SK-N-SH (cell line): ENCODE measurements at regions not wholly inside any gene's neighbourhood (a gene's known extent, or its start where the extent isn't known, plus 50 kb on each side); places are given as distances from the start of the nearest gene placed in this dataset.

Experiments used
- CTCF ChIA-PET: fragments of 300-600, 350-600 bp; formaldehyde crosslinking; extraction: SDS; loops from one replicate; lab custom pipeline; 2021; lab: Yijun Ruan, JAX
- POLR2A ChIA-PET: fragments of 350-600 bp; sonication (Branson Sonifier 250); formaldehyde crosslinking; extraction: SDS; loops from one replicate; lab custom pipeline; 2020; ENCODE audit warnings: antibody characterized with exemption, inconsistent platforms; lab: Yijun Ruan, JAX
- DNase-seq: peaks from one replicate; pipeline ENCODE4 v3.0.0; 2012
- H2AFZ ChIP-seq: fragments of 200-600 bp; sonication (generic); 2 replicates; pipeline ENCODE4 v1.8.1; 2016; ENCODE audit warnings: antibody characterized with exemption, mild to moderate bottlenecking, low read depth
- H3F3A ChIP-seq: fragments of 200-600 bp; sonication (generic); replicated peaks from 2 replicates; pipeline ENCODE3; 2016; ENCODE audit warnings: antibody characterized with exemption, mild to moderate bottlenecking; ENCODE audit not compliant: insufficient read depth
- H3K27ac ChIP-seq, 2 experiments: fragments of 200-500 bp in 1 of 2; fragments of 200-600 bp in 1 of 2; sonication (Bioruptor generic) in 1 of 2; sonication (generic), shearing (Covaris generic) in 1 of 2; 2 replicates each; pipeline versions ENCODE4 v1.5.1 to v1.6.1; 2014 to 2016; ENCODE audit warnings: low read depth in 2 of 2, inconsistent platforms in 1 of 2, low read length in 1 of 2, mild to moderate bottlenecking in 1 of 2, mixed read lengths in 1 of 2
- H3K27me3 ChIP-seq: fragments of 200-600 bp; sonication (generic), shearing (Covaris generic); 2 replicates; pipeline ENCODE4 v1.6.1; 2016; ENCODE audit warnings: mixed run types; ENCODE audit not compliant: insufficient read depth
- H3K36me3 ChIP-seq, 2 experiments: fragments of 200-500 bp in 1 of 2; fragments of 200-600 bp in 1 of 2; sonication (Bioruptor generic) in 1 of 2; sonication (generic) in 1 of 2; replicated peaks in 1 of 2; 2 replicates each; pipeline versions ENCODE3 to v1.5.1; 2014 to 2016; ENCODE audit warnings: low read length in 1 of 2, mild to moderate bottlenecking in 1 of 2; ENCODE audit not compliant: insufficient read depth in 2 of 2, control insufficient read depth in 1 of 2
- H3K4me1 ChIP-seq, 2 experiments: fragments of 200-500 bp in 1 of 2; fragments of 200-600 bp in 1 of 2; sonication (Bioruptor generic) in 1 of 2; sonication (generic), shearing (Covaris generic) in 1 of 2; 2 replicates each; pipeline versions ENCODE4 v1.5.1 to v1.6.1; 2014 to 2016; ENCODE audit warnings: low read depth in 1 of 2, low read length in 1 of 2, mixed run types in 1 of 2; ENCODE audit not compliant: insufficient read depth in 2 of 2, control insufficient read depth in 1 of 2
- H3K4me2 ChIP-seq: fragments of 200-600 bp; sonication (generic), shearing (Covaris generic); 2 replicates; pipeline ENCODE4 v1.6.1; 2017; ENCODE audit warnings: mixed run types
- H3K4me3 ChIP-seq, 2 experiments: fragments of 200-500 bp in 1 of 2; fragments of 200-600 bp in 1 of 2; sonication (Bioruptor generic) in 1 of 2; sonication (generic), shearing (Covaris generic) in 1 of 2; 2 replicates each; pipeline versions ENCODE4 v1.5.1 to v1.8.1; 2014 to 2016; ENCODE audit warnings: low read depth in 2 of 2, inconsistent platforms in 1 of 2, low read length in 1 of 2, mild to moderate bottlenecking in 1 of 2, mixed read lengths in 1 of 2, moderate library complexity in 1 of 2
- H3K79me2 ChIP-seq: fragments of 200-600 bp; sonication (generic); 2 replicates; pipeline ENCODE4 v1.8.1; 2017; ENCODE audit warnings: mild to moderate bottlenecking; ENCODE audit not compliant: insufficient read depth
- H3K9ac ChIP-seq: fragments of 200-600 bp; sonication (generic); 2 replicates; pipeline ENCODE4 v1.6.1; 2017; ENCODE audit warnings: mixed run types
- H3K9me2 ChIP-seq: fragments of 200-600 bp; sonication (generic); 2 replicates; pipeline ENCODE4 v1.6.1; 2017; ENCODE audit warnings: mixed run types
- H3K9me3 ChIP-seq: fragments of 200-600 bp; sonication (generic); 2 replicates; pipeline ENCODE4 v1.6.1; 2017; ENCODE audit warnings: mixed run types, mild to moderate bottlenecking, moderate library complexity
- H4K20me1 ChIP-seq: fragments of 200-600 bp; sonication (generic); 2 replicates; pipeline ENCODE4 v1.6.1; 2017; ENCODE audit warnings: mild to moderate bottlenecking, mixed run types; ENCODE audit not compliant: insufficient read depth
- CTCF ChIP-seq: fragments of 200-600 bp; sonication (generic); IDR thresholded peaks from 2 replicates; pipeline ENCODE4 v1.6.1; 2017; ENCODE audit warnings: antibody characterized with exemption, mild to moderate bottlenecking, moderate library complexity
- EP300 ChIP-seq, 2 experiments: IDR thresholded peaks; 2 replicates each; pipeline versions ENCODE4 v1.4.0 to v1.6.1; 2012; ENCODE audit warnings: borderline replicate concordance in 1 of 2, low read depth in 1 of 2, low read length in 1 of 2
- EZH2phosphoT487 ChIP-seq: fragments of 200-600 bp; sonication (generic); IDR thresholded peaks from 2 replicates; pipeline ENCODE4 v1.6.1; 2017; ENCODE audit warnings: low read depth, mixed run types, mild to moderate bottlenecking, antibody characterized with exemption, moderate library complexity, borderline replicate concordance
- FOSL2 ChIP-seq: IDR thresholded peaks from 2 replicates; pipeline ENCODE4 v1.4.0; 2012; ENCODE audit warnings: low read depth, mild to moderate bottlenecking, moderate library complexity, borderline replicate concordance
- FOXM1 ChIP-seq: IDR thresholded peaks from 2 replicates; pipeline ENCODE4 v1.4.0; 2012; ENCODE audit warnings: low read depth, mild to moderate bottlenecking
- GATA2 ChIP-seq: sonication (generic); formaldehyde crosslinking; IDR thresholded peaks from 2 replicates; pipeline ENCODE4 v1.5.0; 2020; ENCODE audit warnings: mild to moderate bottlenecking, missing genetic modification reagents
- IRF3 ChIP-seq: fragments of 150-350 bp; IDR thresholded peaks from 2 replicates; pipeline ENCODE4 v1.6.1; 2016; ENCODE audit warnings: mild to moderate bottlenecking, low read depth, low read length
- JUND ChIP-seq: IDR thresholded peaks from 2 replicates; pipeline ENCODE4 v1.4.0; 2012
- MAX ChIP-seq: IDR thresholded peaks from 2 replicates; pipeline ENCODE4 v1.4.0; 2012; ENCODE audit warnings: low read depth
- MEF2A ChIP-seq: IDR thresholded peaks from 2 replicates; pipeline ENCODE4 v1.4.0; 2012; ENCODE audit warnings: low read depth, borderline replicate concordance
- MXI1 ChIP-seq: IDR thresholded peaks from 2 replicates; pipeline ENCODE4 v1.6.1; 2012; ENCODE audit warnings: mild to moderate bottlenecking, low read depth, low read length, improper control_type of control experiment
- NFIC ChIP-seq: IDR thresholded peaks from 2 replicates; pipeline ENCODE4 v1.4.0; 2012; ENCODE audit warnings: borderline replicate concordance
- NRF1 ChIP-seq: IDR thresholded peaks from 2 replicates; pipeline ENCODE4 v1.6.1; 2012; ENCODE audit warnings: low read depth, mild to moderate bottlenecking, low read length
- POLR2AphosphoS5 ChIP-seq: IDR thresholded peaks from 2 replicates; pipeline ENCODE4 v1.6.1; 2012; ENCODE audit warnings: low read depth, low read length
- RAD21 ChIP-seq: IDR thresholded peaks from 2 replicates; pipeline ENCODE4 v1.6.1; 2012; ENCODE audit warnings: mild to moderate bottlenecking, low read length
- RCOR1 ChIP-seq: fragments of 150-350 bp; IDR thresholded peaks from 2 replicates; pipeline ENCODE4 v1.6.1; 2017; ENCODE audit warnings: antibody characterized with exemption, low read length
- SMC3 ChIP-seq: IDR thresholded peaks from 2 replicates; pipeline ENCODE4 v1.6.1; 2012; ENCODE audit warnings: low read depth, low read length, improper control_type of control experiment
- TEAD4 ChIP-seq: IDR thresholded peaks from 2 replicates; pipeline ENCODE4 v1.4.0; 2012; ENCODE audit warnings: mild to moderate bottlenecking, borderline replicate concordance; ENCODE audit not compliant: insufficient read depth
- USF2 ChIP-seq: fragments of 150-350 bp; IDR thresholded peaks from 2 replicates; pipeline ENCODE4 v1.6.1; 2017; ENCODE audit warnings: antibody characterized with exemption, low read length, low read depth, borderline replicate concordance
- ZBTB33 ChIP-seq: IDR thresholded peaks from 2 replicates; pipeline ENCODE4 v1.4.0; 2012; ENCODE audit warnings: low read depth, borderline replicate concordance
- WGBS: methylation state at CpG from one replicate; pipeline ENCODE4 v1.1.6; 2017; ENCODE audit warnings: low lambda C conversion rate; 5-methylcytosine and 5-hydroxymethylcytosine counted together

- Histone ChIP-seq H3F3A (no peaks in the 10 kb centered on the region), H2AFZ (no peak overlapping the region), H3K4me2 (no peak overlapping the region), H3K4me3 (no peak overlapping the region), H4K20me1 (no peaks in the 10 kb centered on the region), H3K36me3 (no peaks in the 10 kb centered on the region), H3K9me2 (no peaks in the 10 kb centered on the region), H3K9ac (no peak overlapping the region), H3K27ac (no peak overlapping the region), H3K27me3 (no peaks in the 10 kb centered on the region), H3K9me3 (no peaks in the 10 kb centered on the region), H3K79me2 (no peaks in the 10 kb centered on the region), H3K4me1 (no peaks in the 10 kb centered on the region)
- no peak for DNase-seq
- no peak for TF ChIP-seq EZH2phosphoT487
- TF ChIP-seq RCOR1: no peak
- no peak for TF ChIP-seq FOSL2
- no peak for TF ChIP-seq GATA2 (CRISPR knock-in tag)
- no peak for TF ChIP-seq FOXM1
- TF ChIP-seq NRF1: no peak
- no peak for TF ChIP-seq MAX
- no peak for TF ChIP-seq USF2
- no peak for TF ChIP-seq JUND
- no peak for TF ChIP-seq CTCF
- no peak for TF ChIP-seq SMC3
- no peak for TF ChIP-seq EP300 (IDR thresholded peaks at IDR 0.05; ENCODE audit: borderline replicate concordance in 1 of 2, low read depth in 1 of 2, low read length in 1 of 2)
- no peak for TF ChIP-seq NFIC
- TF ChIP-seq TEAD4: no peak
- TF ChIP-seq ZBTB33: no peak
- TF ChIP-seq RAD21: no peak
- no peak for TF ChIP-seq MEF2A
- no peak for TF ChIP-seq IRF3
- no peak for TF ChIP-seq MXI1
- TF ChIP-seq POLR2AphosphoS5: no peak
- 16% methylated on average over 3 of the region's 3 CpGs for WGBS
- ChIA-PET POLR2A (no interaction called here), CTCF (interaction anchor here (0.7 to 1.4 kb wide), 2 partner anchors 8 to 40 kb away, joined by 3 to 4 read pairs; no protein-coding TSS in a partner anchor)
Measured at GRCh38 chr9:118129541-118129940, 425.3 kb downstream of the TLR4 start.
